ENCODE measurements at regions not wholly inside any gene's neighbourhood (a gene's known extent, or its start where the extent isn't known, plus 50 kb on each side); places are given as distances from the start of the nearest gene placed in this dataset.

- H3K4me2 ChIP-seq (ENCODE audit: low read length): no peak overlapping the region
- H3K4me1 ChIP-seq (ENCODE audit: insufficient read depth, low read length, poor library complexity, severe bottlenecking): no peaks in the 10 kb centered on the region
- no peak overlapping the region for H3K4me3 ChIP-seq (ENCODE audit: low read depth, low read length, poor library complexity, severe bottlenecking)
- CTCF ChIA-PET (ENCODE audit: unreplicated experiment): no interaction called here
- H3K36me3 ChIP-seq (ENCODE audit: insufficient read depth, low read length): no peaks in the 10 kb centered on the region
- no peaks in the 10 kb centered on the region for H3K9me3 ChIP-seq (ENCODE audit: low read length)
- no peaks in the 10 kb centered on the region for H4K20me1 ChIP-seq (ENCODE audit: insufficient read depth, low read length)
- POLR2A ChIA-PET: no interaction called here
- no TSS peak for BruUV-seq (replicated peaks)
- no peaks in the 10 kb centered on the region for H3K79me2 ChIP-seq (ENCODE audit: insufficient read depth, low read depth, low read length)
- no peak overlapping the region for H2AFZ ChIP-seq (ENCODE audit: low read length)
- H3K9me2 ChIP-seq (ENCODE audit: insufficient read depth, low read length): no peaks in the 10 kb centered on the region
- TF ChIP-seq, protein P1, sequence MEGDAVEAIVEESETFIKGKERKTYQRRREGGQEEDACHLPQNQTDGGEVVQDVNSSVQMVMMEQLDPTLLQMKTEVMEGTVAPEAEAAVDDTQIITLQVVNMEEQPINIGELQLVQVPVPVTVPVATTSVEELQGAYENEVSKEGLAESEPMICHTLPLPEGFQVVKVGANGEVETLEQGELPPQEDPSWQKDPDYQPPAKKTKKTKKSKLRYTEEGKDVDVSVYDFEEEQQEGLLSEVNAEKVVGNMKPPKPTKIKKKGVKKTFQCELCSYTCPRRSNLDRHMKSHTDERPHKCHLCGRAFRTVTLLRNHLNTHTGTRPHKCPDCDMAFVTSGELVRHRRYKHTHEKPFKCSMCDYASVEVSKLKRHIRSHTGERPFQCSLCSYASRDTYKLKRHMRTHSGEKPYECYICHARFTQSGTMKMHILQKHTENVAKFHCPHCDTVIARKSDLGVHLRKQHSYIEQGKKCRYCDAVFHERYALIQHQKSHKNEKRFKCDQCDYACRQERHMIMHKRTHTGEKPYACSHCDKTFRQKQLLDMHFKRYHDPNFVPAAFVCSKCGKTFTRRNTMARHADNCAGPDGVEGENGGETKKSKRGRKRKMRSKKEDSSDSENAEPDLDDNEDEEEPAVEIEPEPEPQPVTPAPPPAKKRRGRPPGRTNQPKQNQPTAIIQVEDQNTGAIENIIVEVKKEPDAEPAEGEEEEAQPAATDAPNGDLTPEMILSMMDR (conservative IDR thresholded peaks at IDR 0.05; ENCODE audit: low read length): no peak
- no peak for TF ChIP-seq EZH2phosphoT487 (IDR thresholded peaks at IDR 0.05; ENCODE audit: borderline replicate concordance, low read depth, low read length)
- DNase-seq (ENCODE audit: low spot score): no peak
- H3K27ac ChIP-seq (ENCODE audit: low read depth, low read length, poor library complexity, severe bottlenecking): no peak overlapping the region
- intact Hi-C loops (cut with micrococcal nuclease; ENCODE audit: unreplicated experiment): no loop called here
These were observed 759.6 kb downstream of the SQOR start for GRCh38 chr15:46394463-46394862.

- CTCF ChIA-PET (ENCODE audit: unreplicated experiment): no interaction called here
These were observed 773.5 kb downstream of the SQOR start for GRCh38 chr15:46408312-46408711.

GRCh38 chr15:46409841-46410301 lies 775.0 kb downstream of the SQOR start:
- no peak overlapping the region for H3K4me3 ChIP-seq (ENCODE audit: low read depth, low read length, poor library complexity, severe bottlenecking)
- no peaks in the 10 kb centered on the region for H4K20me1 ChIP-seq (ENCODE audit: insufficient read depth, low read length)
- H3K9me2 ChIP-seq (ENCODE audit: insufficient read depth, low read length): no peaks in the 10 kb centered on the region
- CTCF ChIA-PET (ENCODE audit: unreplicated experiment): no interaction called here
- H3K4me2 ChIP-seq (ENCODE audit: low read length): no peak overlapping the region
- no peak overlapping the region for H3K27ac ChIP-seq (ENCODE audit: low read depth, low read length, poor library complexity, severe bottlenecking)
- H3K4me1 ChIP-seq (ENCODE audit: insufficient read depth, low read length, poor library complexity, severe bottlenecking): no peaks in the 10 kb centered on the region
- H3K9me3 ChIP-seq (ENCODE audit: low read length): no peaks in the 10 kb centered on the region
- intact Hi-C loops (cut with micrococcal nuclease; ENCODE audit: unreplicated experiment): no loop called here
- H3K36me3 ChIP-seq (ENCODE audit: insufficient read depth, low read length): no peaks in the 10 kb centered on the region
- POLR2A ChIA-PET: no interaction called here
- no peaks in the 10 kb centered on the region for H3K79me2 ChIP-seq (ENCODE audit: insufficient read depth, low read depth, low read length)
- no peak for TF ChIP-seq EZH2phosphoT487 (IDR thresholded peaks at IDR 0.05; ENCODE audit: borderline replicate concordance, low read depth, low read length)
- TF ChIP-seq, protein P1 (conservative IDR thresholded peaks at IDR 0.05; ENCODE audit: low read length): no peak
- H2AFZ ChIP-seq (ENCODE audit: low read length): no peak overlapping the region
- DNase-seq (ENCODE audit: low spot score): no peak
- BruUV-seq (replicated peaks): no TSS peak

More at GRCh38 chr15:46408312-46408711, 773.5 kb downstream of the SQOR start:
- no peak overlapping the region for H3K4me3 ChIP-seq (ENCODE audit: low read depth, low read length, poor library complexity, severe bottlenecking)
- no TSS peak for BruUV-seq (replicated peaks)
- no peaks in the 10 kb centered on the region for H3K36me3 ChIP-seq (ENCODE audit: insufficient read depth, low read length)
- no peaks in the 10 kb centered on the region for H3K79me2 ChIP-seq (ENCODE audit: insufficient read depth, low read depth, low read length)
- H2AFZ ChIP-seq (ENCODE audit: low read length): no peak overlapping the region
- POLR2A ChIA-PET: no interaction called here
- intact Hi-C loops (cut with micrococcal nuclease; ENCODE audit: unreplicated experiment): no loop called here
- no peak overlapping the region for H3K27ac ChIP-seq (ENCODE audit: low read depth, low read length, poor library complexity, severe bottlenecking)
- no peak overlapping the region for H3K4me2 ChIP-seq (ENCODE audit: low read length)
- no peak for TF ChIP-seq EZH2phosphoT487 (IDR thresholded peaks at IDR 0.05; ENCODE audit: borderline replicate concordance, low read depth, low read length)
- TF ChIP-seq, protein P1 (conservative IDR thresholded peaks at IDR 0.05; ENCODE audit: low read length): no peak
- DNase-seq (ENCODE audit: low spot score): no peak
- H4K20me1 ChIP-seq (ENCODE audit: insufficient read depth, low read length): no peaks in the 10 kb centered on the region
- no peaks in the 10 kb centered on the region for H3K9me3 ChIP-seq (ENCODE audit: low read length)
- H3K4me1 ChIP-seq (ENCODE audit: insufficient read depth, low read length, poor library complexity, severe bottlenecking): no peaks in the 10 kb centered on the region
- H3K9me2 ChIP-seq (ENCODE audit: insufficient read depth, low read length): no peaks in the 10 kb centered on the region

All from OCI-LY7 (cell line).